OCI-LY1 (cell line): ENCODE measurements at regions not wholly inside any gene's neighbourhood (a gene's known extent, or its start where the extent isn't known, plus 50 kb on each side); places are given as distances from the start of the nearest gene placed in this dataset.

Experiments
- H2AFZ ChIP-seq: fragments of 200-600 bp; sonication (generic), shearing (Covaris generic); 2 replicates; pipeline ENCODE4 v1.6.0; 2014; ENCODE audit warnings: antibody characterized with exemption, mild to moderate bottlenecking, low read length
- H3F3A ChIP-seq: fragments of 200-600 bp; sonication (generic), shearing (Covaris generic); 2 replicates; pipeline ENCODE4 v1.6.0; 2014; ENCODE audit warnings: mild to moderate bottlenecking, antibody characterized with exemption, low read length, moderate library complexity; ENCODE audit not compliant: insufficient read depth
- H3K27ac ChIP-seq: fragments of 200-600 bp; sonication (generic); 2 replicates; pipeline ENCODE4 v1.5.1; 2014; ENCODE audit warnings: low read length, mixed run types, mild to moderate bottlenecking, low read depth; ENCODE audit not compliant: poor library complexity, severe bottlenecking
- H3K27me3 ChIP-seq: fragments of 200-600 bp; sonication (generic); 2 replicates; pipeline ENCODE4 v1.6.0; 2014; ENCODE audit warnings: antibody characterized with exemption, mild to moderate bottlenecking, low read length, moderate library complexity; ENCODE audit not compliant: insufficient read depth
- H3K36me3 ChIP-seq: fragments of 200-600 bp; sonication (generic); 2 replicates; pipeline ENCODE4 v1.6.1; 2014; ENCODE audit warnings: mild to moderate bottlenecking, antibody characterized with exemption, low read length, moderate library complexity, mixed read lengths; ENCODE audit not compliant: insufficient read depth
- H3K4me1 ChIP-seq: fragments of 200-600 bp; sonication (generic); 2 replicates; pipeline ENCODE4 v1.5.1; 2014; ENCODE audit warnings: mild to moderate bottlenecking, low read length, moderate library complexity; ENCODE audit not compliant: insufficient read depth, severe bottlenecking
- H3K4me2 ChIP-seq: fragments of 200-600 bp; sonication (generic), shearing (Covaris generic); 2 replicates; pipeline ENCODE4 v1.6.1; 2014; ENCODE audit warnings: low read length
- H3K4me3 ChIP-seq: fragments of 200-600 bp; sonication (generic); 2 replicates; pipeline ENCODE4 v1.5.1; 2014; ENCODE audit warnings: low read length, low read depth, mild to moderate bottlenecking, mixed read lengths; ENCODE audit not compliant: poor library complexity, severe bottlenecking
- H3K79me2 ChIP-seq: fragments of 200-600 bp; shearing (Covaris generic); 2 replicates; pipeline ENCODE4 v1.6.1; 2016; ENCODE audit warnings: mixed run types, low read length, mixed read lengths; ENCODE audit not compliant: insufficient read depth
- H3K9ac ChIP-seq: fragments of 200-600 bp; sonication (generic), shearing (Covaris generic); 2 replicates; pipeline ENCODE4 v1.6.1; 2014; ENCODE audit warnings: mild to moderate bottlenecking, low read length, mixed read lengths
- H3K9me2 ChIP-seq: fragments of 200-600 bp; sonication (generic), shearing (Covaris generic); 2 replicates; pipeline ENCODE4 v1.6.1; 2014; ENCODE audit warnings: low read depth, mild to moderate bottlenecking, low read length, mixed read lengths
- H3K9me3 ChIP-seq: fragments of 200-600 bp; shearing (Covaris generic); 2 replicates; pipeline ENCODE4 v1.6.1; 2014; ENCODE audit warnings: low read length, mixed read lengths
- H4K20me1 ChIP-seq: fragments of 200-600 bp; sonication (generic), shearing (Covaris generic); 2 replicates; pipeline ENCODE4 v1.6.0; 2016; ENCODE audit warnings: mild to moderate bottlenecking, low read length; ENCODE audit not compliant: insufficient read depth
- EZH2 ChIP-seq: fragments of 200-600 bp; sonication (generic), shearing (Covaris generic); IDR thresholded peaks from 2 replicates; pipeline ENCODE4 v1.8.0; 2017; ENCODE audit warnings: borderline replicate concordance, mixed run types, mild to moderate bottlenecking, antibody characterized with exemption, low read length, moderate library complexity, mixed read lengths
- TF ChIP-seq, protein P1 (sequence below): fragments of 200-600 bp; sonication (generic), shearing (Covaris generic); IDR thresholded peaks from 2 replicates; pipeline ENCODE4 v1.5.1; 2017; ENCODE audit warnings: mild to moderate bottlenecking, antibody characterized with exemption, low read length, moderate library complexity, mixed read lengths

DNA sequence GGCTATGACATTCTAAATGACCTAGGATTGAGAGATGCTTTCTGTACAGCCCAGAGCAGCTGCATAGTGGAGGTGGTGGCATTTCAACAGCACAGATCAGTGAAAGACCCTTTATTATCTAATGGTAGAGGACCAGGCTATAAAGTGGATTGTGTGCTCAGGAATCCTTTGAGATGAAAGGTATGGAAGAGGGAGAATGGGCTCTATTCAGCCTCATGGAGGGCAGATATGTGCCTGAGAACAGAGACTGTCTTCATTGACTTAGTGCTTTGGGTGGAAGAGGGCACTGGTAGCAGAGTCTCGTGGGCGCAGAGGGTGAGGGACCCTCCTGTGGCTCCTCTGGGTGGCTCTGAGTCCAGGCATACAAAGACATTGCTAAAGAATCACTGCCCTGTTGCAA lies 130.0 kb upstream of the SLC24A5 start:
- no peak overlapping the region for H3K4me2 ChIP-seq
- no peaks in the 10 kb centered on the region for H4K20me1 ChIP-seq
- H3K27me3 ChIP-seq, result no peaks in the 10 kb centered on the region
- no peaks in the 10 kb centered on the region for H3K36me3 ChIP-seq
- H3F3A ChIP-seq, result no peaks in the 10 kb centered on the region
- no peaks in the 10 kb centered on the region for H3K79me2 ChIP-seq
- H3K4me1 ChIP-seq, result no peaks in the 10 kb centered on the region
- no peaks in the 10 kb centered on the region for H3K9me3 ChIP-seq
- no peak for TF ChIP-seq EZH2
- TF ChIP-seq, protein P1, sequence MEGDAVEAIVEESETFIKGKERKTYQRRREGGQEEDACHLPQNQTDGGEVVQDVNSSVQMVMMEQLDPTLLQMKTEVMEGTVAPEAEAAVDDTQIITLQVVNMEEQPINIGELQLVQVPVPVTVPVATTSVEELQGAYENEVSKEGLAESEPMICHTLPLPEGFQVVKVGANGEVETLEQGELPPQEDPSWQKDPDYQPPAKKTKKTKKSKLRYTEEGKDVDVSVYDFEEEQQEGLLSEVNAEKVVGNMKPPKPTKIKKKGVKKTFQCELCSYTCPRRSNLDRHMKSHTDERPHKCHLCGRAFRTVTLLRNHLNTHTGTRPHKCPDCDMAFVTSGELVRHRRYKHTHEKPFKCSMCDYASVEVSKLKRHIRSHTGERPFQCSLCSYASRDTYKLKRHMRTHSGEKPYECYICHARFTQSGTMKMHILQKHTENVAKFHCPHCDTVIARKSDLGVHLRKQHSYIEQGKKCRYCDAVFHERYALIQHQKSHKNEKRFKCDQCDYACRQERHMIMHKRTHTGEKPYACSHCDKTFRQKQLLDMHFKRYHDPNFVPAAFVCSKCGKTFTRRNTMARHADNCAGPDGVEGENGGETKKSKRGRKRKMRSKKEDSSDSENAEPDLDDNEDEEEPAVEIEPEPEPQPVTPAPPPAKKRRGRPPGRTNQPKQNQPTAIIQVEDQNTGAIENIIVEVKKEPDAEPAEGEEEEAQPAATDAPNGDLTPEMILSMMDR, result no peak
- no peak overlapping the region for H3K9ac ChIP-seq
- H3K27ac ChIP-seq, result no peak overlapping the region
- no peaks in the 10 kb centered on the region for H3K9me2 ChIP-seq
- no peak overlapping the region for H3K4me3 ChIP-seq
- no peak overlapping the region for H2AFZ ChIP-seq

GRCh38 chr15:47991357-47991756 lies 129.4 kb upstream of the SLC24A5 start:
- Histone ChIP-seq H3K27me3 (no peaks in the 10 kb centered on the region), H3K9me2 (no peaks in the 10 kb centered on the region), H2AFZ (no peak overlapping the region), H3K4me3 (no peak overlapping the region), H3F3A (no peaks in the 10 kb centered on the region), H3K9me3 (no peaks in the 10 kb centered on the region), H3K79me2 (no peaks in the 10 kb centered on the region), H3K9ac (no peak overlapping the region), H3K27ac (no peak overlapping the region), H3K4me1 (no peaks in the 10 kb centered on the region), H3K36me3 (no peaks in the 10 kb centered on the region), H4K20me1 (no peaks in the 10 kb centered on the region), H3K4me2 (no peak overlapping the region)
- TF ChIP-seq, protein P1, result no peak
- TF ChIP-seq EZH2, result no peak

- no peaks in the 10 kb centered on the region for H3K79me2 ChIP-seq
- H3K9me2 ChIP-seq, result no peaks in the 10 kb centered on the region
- H4K20me1 ChIP-seq, result no peaks in the 10 kb centered on the region
- H3K27ac ChIP-seq, result no peak overlapping the region
- H3K4me1 ChIP-seq, result no peaks in the 10 kb centered on the region
- H3K36me3 ChIP-seq, result no peaks in the 10 kb centered on the region
- H3F3A ChIP-seq, result no peaks in the 10 kb centered on the region
- H3K4me2 ChIP-seq, result no peak overlapping the region
- H2AFZ ChIP-seq, result no peak overlapping the region
- no peak overlapping the region for H3K9ac ChIP-seq
- H3K9me3 ChIP-seq, result no peaks in the 10 kb centered on the region
- TF ChIP-seq, protein P1, result no peak
- no peak for TF ChIP-seq EZH2
- H3K4me3 ChIP-seq, result no peak overlapping the region
- no peaks in the 10 kb centered on the region for H3K27me3 ChIP-seq
These were observed 127.7 kb upstream of the SLC24A5 start for GRCh38 chr15:47993051-47993450.
